ENCODE measurements at regions not wholly inside any gene's neighbourhood (a gene's known extent, or its start where the extent isn't known, plus 50 kb on each side); places are given as distances from the start of the nearest gene placed in this dataset.

DNA sequence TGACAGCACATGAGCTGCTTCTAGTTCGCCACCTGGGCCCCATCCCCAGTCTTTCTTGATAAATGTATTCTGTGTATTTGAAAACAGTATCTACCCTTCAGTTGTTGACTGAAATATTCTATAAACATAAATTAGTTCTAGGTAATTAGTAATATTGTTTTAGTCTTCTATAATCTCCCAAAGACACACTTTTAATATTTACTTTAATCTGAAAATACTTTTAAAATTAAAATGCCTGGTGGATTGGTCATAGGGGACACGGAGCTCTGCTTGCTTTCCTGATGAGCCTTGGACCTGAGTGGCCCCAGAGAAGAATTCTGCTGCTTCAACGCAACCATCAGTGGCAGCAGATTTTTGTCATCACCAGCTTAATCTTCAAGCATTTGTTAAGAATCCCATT is 234.5 kb downstream of the THBS2 start:
- ATAC-seq (ENCODE audit: low read depth) (no peak), DNase-seq (no peak)
- Mint-ChIP-seq H3K36me3 (ENCODE audit: low read depth) (no peaks in the 10 kb centered on the region), H3K4me1 (no peaks in the 10 kb centered on the region), H3K9me3 (peaks cover 13% of the 10 kb centered on the region), H3K27ac (no peak overlapping the region), H3K4me3 (no peak overlapping the region), H3K27me3 (peaks cover 2% of the 10 kb centered on the region)
- ChIA-PET CTCF (no interaction called here), POLR2A (no interaction called here)
- intact Hi-C loops (cut with micrococcal nuclease): no loop called here
- TF ChIP-seq, protein P1, sequence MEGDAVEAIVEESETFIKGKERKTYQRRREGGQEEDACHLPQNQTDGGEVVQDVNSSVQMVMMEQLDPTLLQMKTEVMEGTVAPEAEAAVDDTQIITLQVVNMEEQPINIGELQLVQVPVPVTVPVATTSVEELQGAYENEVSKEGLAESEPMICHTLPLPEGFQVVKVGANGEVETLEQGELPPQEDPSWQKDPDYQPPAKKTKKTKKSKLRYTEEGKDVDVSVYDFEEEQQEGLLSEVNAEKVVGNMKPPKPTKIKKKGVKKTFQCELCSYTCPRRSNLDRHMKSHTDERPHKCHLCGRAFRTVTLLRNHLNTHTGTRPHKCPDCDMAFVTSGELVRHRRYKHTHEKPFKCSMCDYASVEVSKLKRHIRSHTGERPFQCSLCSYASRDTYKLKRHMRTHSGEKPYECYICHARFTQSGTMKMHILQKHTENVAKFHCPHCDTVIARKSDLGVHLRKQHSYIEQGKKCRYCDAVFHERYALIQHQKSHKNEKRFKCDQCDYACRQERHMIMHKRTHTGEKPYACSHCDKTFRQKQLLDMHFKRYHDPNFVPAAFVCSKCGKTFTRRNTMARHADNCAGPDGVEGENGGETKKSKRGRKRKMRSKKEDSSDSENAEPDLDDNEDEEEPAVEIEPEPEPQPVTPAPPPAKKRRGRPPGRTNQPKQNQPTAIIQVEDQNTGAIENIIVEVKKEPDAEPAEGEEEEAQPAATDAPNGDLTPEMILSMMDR (IDR thresholded peaks at IDR 0.05): no peak

DNA sequence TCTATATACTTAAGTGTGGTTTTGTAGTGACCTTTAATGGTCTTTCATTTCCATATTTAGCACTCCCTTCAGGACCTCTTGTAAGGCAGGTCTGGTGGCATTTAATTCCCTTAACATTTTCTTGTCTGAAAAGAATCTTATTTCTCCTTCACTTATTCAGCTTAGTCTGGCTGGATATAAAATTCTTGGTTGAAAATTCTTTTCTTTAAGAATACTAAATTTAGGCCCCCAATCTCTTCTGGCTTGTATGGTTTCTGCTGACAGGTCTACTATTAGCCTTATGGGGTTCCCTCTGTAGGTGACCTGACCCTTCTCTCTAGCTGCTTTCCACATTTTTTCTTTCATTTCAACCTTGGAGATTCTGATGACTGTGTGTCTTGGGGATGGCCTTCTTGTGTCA is 236.9 kb downstream of the THBS2 start:
- ATAC-seq (ENCODE audit: low read depth) (no peak), DNase-seq (no peak)
- ChIA-PET CTCF (no interaction called here), POLR2A (no interaction called here)
- TF ChIP-seq, protein P1 (IDR thresholded peaks at IDR 0.05): no peak
- Mint-ChIP-seq H3K27ac (no peak overlapping the region), H3K27me3 (peaks cover 2% of the 10 kb centered on the region), H3K4me1 (no peaks in the 10 kb centered on the region), H3K9me3 (peaks cover 16% of the 10 kb centered on the region), H3K4me3 (no peak overlapping the region), H3K36me3 (ENCODE audit: low read depth) (no peaks in the 10 kb centered on the region)
- intact Hi-C loops (cut with micrococcal nuclease): no loop called here

DNA sequence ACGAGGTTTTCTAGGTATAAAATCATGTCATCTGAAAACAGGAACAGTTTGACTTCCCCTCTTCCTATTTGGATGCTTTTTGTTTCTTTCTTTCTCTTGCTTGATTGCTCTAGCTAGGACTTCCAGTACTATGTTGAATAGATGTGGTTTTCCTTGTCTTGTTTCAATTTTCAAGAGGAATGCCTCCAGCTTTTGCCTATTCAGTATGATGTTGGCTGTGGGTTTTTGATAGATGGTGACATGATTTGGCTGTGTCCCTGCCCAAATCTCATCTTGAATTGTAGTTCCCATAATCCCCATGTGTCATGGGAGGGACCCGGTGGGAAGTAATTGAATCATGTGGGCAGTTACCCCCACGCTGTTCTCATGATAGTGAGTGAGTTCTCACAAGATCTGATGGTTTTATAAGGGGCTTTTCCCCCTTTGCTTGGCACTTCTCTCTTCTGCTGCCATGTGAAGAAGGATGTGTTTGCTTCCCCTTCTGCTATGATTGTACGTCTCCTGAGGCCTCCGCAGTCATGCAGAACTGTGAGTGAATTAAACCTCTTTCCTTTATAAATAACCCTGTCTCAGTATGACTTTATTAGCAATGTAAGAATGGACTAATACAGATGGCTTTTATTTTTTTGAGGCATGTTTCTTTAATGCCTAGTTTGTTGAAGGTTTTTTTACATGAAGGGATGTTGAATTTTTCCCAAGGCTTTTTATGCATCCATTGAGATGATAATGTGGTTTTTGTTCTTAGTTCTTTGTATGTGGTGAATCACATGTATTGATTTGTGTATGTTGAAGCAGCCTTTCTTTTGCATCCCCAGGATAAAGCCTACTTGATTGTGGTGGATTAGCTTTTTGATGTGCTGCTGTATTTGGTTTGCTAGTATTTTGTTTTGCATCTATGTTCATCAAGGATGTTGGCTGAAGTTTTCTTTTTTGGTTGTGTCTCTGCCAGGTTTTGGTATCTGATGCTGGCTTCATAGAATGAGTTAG is 239.1 kb downstream of the THBS2 start:
- intact Hi-C loops (cut with micrococcal nuclease): no loop called here
- ATAC-seq (ENCODE audit: low read depth) (no peak), DNase-seq (no peak)
- Mint-ChIP-seq H3K9me3 (peaks cover 16% of the 10 kb centered on the region), H3K4me1 (no peaks in the 10 kb centered on the region), H3K4me3 (no peak overlapping the region), H3K36me3 (ENCODE audit: low read depth) (no peaks in the 10 kb centered on the region), H3K27ac (no peak overlapping the region), H3K27me3 (no peaks in the 10 kb centered on the region)
- POLR2A ChIA-PET: no interaction called here
- TF ChIP-seq, protein P1 (IDR thresholded peaks at IDR 0.05): no peak
- CTCF ChIA-PET: no interaction called here

- ChIA-PET POLR2A (no interaction called here), CTCF (no interaction called here)
- no peaks in the 10 kb centered on the region for H3K4me1 Mint-ChIP-seq
- intact Hi-C loops (cut with micrococcal nuclease): no loop called here
- H3K9me3 Mint-ChIP-seq: peaks cover 3% of the 10 kb centered on the region
- no peaks in the 10 kb centered on the region for H3K36me3 Mint-ChIP-seq (ENCODE audit: low read depth)
- H3K27me3 Mint-ChIP-seq: no peaks in the 10 kb centered on the region
- no peak overlapping the region for H3K27ac Mint-ChIP-seq
- DNase-seq (no peak), ATAC-seq (ENCODE audit: low read depth) (no peak)
- H3K4me3 Mint-ChIP-seq: no peak overlapping the region
- TF ChIP-seq, protein P1 (IDR thresholded peaks at IDR 0.05): no peak
These were observed 244.0 kb downstream of the THBS2 start for GRCh38 chr6:169009628-169010027.

DNA sequence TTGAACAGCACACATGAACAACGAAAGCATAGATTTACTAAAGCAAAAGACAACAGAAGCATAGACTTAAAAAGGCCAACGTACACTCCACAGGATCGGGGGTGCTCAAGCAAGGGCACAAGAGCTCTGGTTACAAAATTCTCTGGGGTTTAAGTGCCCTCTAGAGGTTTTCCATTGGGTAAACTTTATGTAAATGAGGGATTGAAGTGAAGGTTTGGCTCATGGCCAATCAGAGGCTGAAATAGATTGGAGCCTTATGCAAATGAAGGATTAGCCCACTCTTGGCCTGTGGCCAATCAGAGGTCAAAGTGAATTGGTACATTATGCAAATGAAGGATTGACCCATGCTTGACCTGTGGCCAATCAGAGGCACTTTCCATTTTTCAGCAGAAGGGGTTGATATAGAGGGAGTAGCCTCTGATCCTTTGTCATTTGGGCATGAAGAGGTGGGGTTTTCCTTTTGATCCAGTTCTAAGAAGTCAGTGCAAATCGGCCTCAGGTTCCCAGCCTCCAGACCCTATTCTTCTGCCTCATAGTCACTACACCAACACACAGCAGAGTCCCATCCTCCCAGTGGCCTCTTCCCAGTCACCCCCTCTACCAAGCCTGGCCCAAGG is 244.9 kb downstream of the THBS2 start:
- no peaks in the 10 kb centered on the region for H3K36me3 Mint-ChIP-seq (ENCODE audit: low read depth)
- ATAC-seq (ENCODE audit: low read depth) (no peak), DNase-seq (no peak)
- H3K27ac Mint-ChIP-seq: no peak overlapping the region
- no peak overlapping the region for H3K4me3 Mint-ChIP-seq
- intact Hi-C loops (cut with micrococcal nuclease): no loop called here
- ChIA-PET POLR2A (no interaction called here), CTCF (no interaction called here)
- TF ChIP-seq, protein P1 (IDR thresholded peaks at IDR 0.05): no peak
- H3K27me3 Mint-ChIP-seq: no peaks in the 10 kb centered on the region
- no peaks in the 10 kb centered on the region for H3K4me1 Mint-ChIP-seq
- peaks cover 3% of the 10 kb centered on the region for H3K9me3 Mint-ChIP-seq
